ENCODE measurements at regions not wholly inside any gene's neighbourhood (a gene's known extent, or its start where the extent isn't known, plus 50 kb on each side); places are given as distances from the start of the nearest gene placed in this dataset.

- TF ChIP-seq TSHZ1 (tag by site-specific recombination; IDR thresholded peaks at IDR 0.05; ENCODE audit: borderline replicate concordance) (no peak), CTCF (tag by site-specific recombination; IDR thresholded peaks at IDR 0.05) (no peak), ZBTB11 (tag by site-specific recombination; conservative IDR thresholded peaks at IDR 0.05; ENCODE audit: low read depth) (no peak), ZBTB7A (tag by site-specific recombination; IDR thresholded peaks at IDR 0.05; ENCODE audit: low read depth) (no peak), ATF2 (tag by site-specific recombination; IDR thresholded peaks at IDR 0.05; ENCODE audit: low read depth) (no peak), ZNF658 (tag by site-specific recombination; IDR thresholded peaks at IDR 0.05) (no peak), MYNN (tag by site-specific recombination; IDR thresholded peaks at IDR 0.05; ENCODE audit: borderline replicate concordance) (no peak), HOXD13 (CRISPR knock-in tag; IDR thresholded peaks at IDR 0.05; ENCODE audit: borderline replicate concordance) (no peak), ZNF10 (tag by site-specific recombination; IDR thresholded peaks at IDR 0.05) (no peak), ZNF629 (tag by site-specific recombination; IDR thresholded peaks at IDR 0.05) (no peak)
Measured at GRCh38 chr12:116458492-116458891, 100.7 kb upstream of the MAP1LC3B2 start.
